ENCODE measurements at regions not wholly inside any gene's neighbourhood (a gene's known extent, or its start where the extent isn't known, plus 50 kb on each side); places are given as distances from the start of the nearest gene placed in this dataset.

- Histone ChIP-seq H3K27ac (no peak overlapping the region), H3K4me1 (replicated peaks in 1 of 2) (peaks cover 0 to 5% of the 10 kb centered on the region in 2 donors), H3K4me3 (no peak overlapping the region), H3K27me3 (no peaks in the 10 kb centered on the region), H3K9me3 (replicated peaks in 1 of 3) (no peaks in the 10 kb centered on the region), H3K36me3 (replicated peaks in 1 of 2) (no peaks in the 10 kb centered on the region)
- no peak for TF ChIP-seq CTCF (IDR thresholded peaks at IDR 0.05)
- TF ChIP-seq POLR2A (IDR thresholded peaks at IDR 0.05): no peak
- no peak for DNase-seq
- intact Hi-C loops (cut with DNase I): no loop called here
- 38 to 53% (median 49%) methylated on average over 2 of the region's 2 CpGs for WGBS, 4 donors
Observed at GRCh38 chr4:35175894-35176293, 1068.4 kb downstream of the ARAP2 start.

GRCh38 chr4:35182451-35182850 lies 1061.9 kb downstream of the ARAP2 start:
- DNase-seq: no peak
- Histone ChIP-seq H3K9me3 (replicated peaks in 1 of 3) (no peaks in the 10 kb centered on the region), H3K36me3 (replicated peaks in 1 of 2) (no peaks in the 10 kb centered on the region), H3K27ac (no peak overlapping the region), H3K27me3 (no peaks in the 10 kb centered on the region), H3K4me1 (replicated peaks in 1 of 2) (no peaks in the 10 kb centered on the region), H3K4me3 (no peak overlapping the region)
- intact Hi-C loops (cut with DNase I): no loop called here
- TF ChIP-seq POLR2A (IDR thresholded peaks at IDR 0.05) (no peak), CTCF (IDR thresholded peaks at IDR 0.05) (no peak)

GRCh38 chr4:35189988-35190613 lies 1054.2 kb downstream of the ARAP2 start:
- no peak for DNase-seq
- no peak overlapping the region for H3K4me3 ChIP-seq
- H3K36me3 ChIP-seq (replicated peaks in 1 of 2): no peaks in the 10 kb centered on the region
- H3K27me3 ChIP-seq: no peaks in the 10 kb centered on the region
- TF ChIP-seq POLR2A (IDR thresholded peaks at IDR 0.05) (no peak), CTCF (IDR thresholded peaks at IDR 0.05) (no peak)
- H3K9me3 ChIP-seq (replicated peaks in 1 of 3): no peaks in the 10 kb centered on the region
- 53 to 61% (median 58%) methylated on average over 3 of the region's 3 CpGs for WGBS, 4 donors
- no peak overlapping the region for H3K27ac ChIP-seq
- intact Hi-C loops (cut with DNase I): no loop called here
- H3K4me1 ChIP-seq (replicated peaks in 1 of 2): no peaks in the 10 kb centered on the region

- Histone ChIP-seq H3K27me3 (no peaks in the 10 kb centered on the region), H3K9me3 (replicated peaks in 1 of 3) (no peaks in the 10 kb centered on the region), H3K36me3 (replicated peaks in 1 of 2) (no peaks in the 10 kb centered on the region), H3K4me1 (replicated peaks in 1 of 2) (no peaks in the 10 kb centered on the region), H3K4me3 (no peak overlapping the region), H3K27ac (no peak overlapping the region)
- WGBS, 4 donors: 90 to 96% (median 91%) methylated on average over 2 of the region's 2 CpGs
- intact Hi-C loops (cut with DNase I): no loop called here
- TF ChIP-seq POLR2A (IDR thresholded peaks at IDR 0.05): no peak
- no peak for TF ChIP-seq CTCF (IDR thresholded peaks at IDR 0.05)
- DNase-seq: no peak
Observed at GRCh38 chr4:35201403-35201802, 1042.9 kb downstream of the ARAP2 start.

All from adrenal gland (tissue), 9 donors.